Esophagus muscularis mucosa (tissue), 4 donors: ENCODE measurements at regions not wholly inside any gene's neighbourhood (a gene's known extent, or its start where the extent isn't known, plus 50 kb on each side); places are given as distances from the start of the nearest gene placed in this dataset.
"Not testable (repeated sequence)": the region's sequence is repeated elsewhere in the genome, so short reads cannot be mapped to it uniquely, and the experiment has no call there.

Source experiments
- DNase-seq: peaks from one replicate; pipeline ENCODE4 v3.0.0-alpha.2; 2017; ENCODE audit errors: extremely low spot score
- H3K27ac ChIP-seq, 4 donors: fragments of 200-600 bp; sonication (generic); replicated peaks in 1 of 4; 1 replicate in 3 of 4; 2 replicates in 1 of 4; pipeline ENCODE4 v1.5.1; 2016 to 2019; ENCODE audit warnings: mild to moderate bottlenecking in 1 of 4
- H3K27me3 ChIP-seq, 4 donors: fragments of 200-600 bp; sonication (generic); one replicate each; pipeline versions ENCODE4 v1.5.1 to v1.6.0; 2016 to 2019
- H3K36me3 ChIP-seq, 4 donors: fragments of 200-600 bp; sonication (generic); one replicate each; pipeline ENCODE4 v1.5.1; 2016 to 2019
- H3K4me1 ChIP-seq, 4 donors: fragments of 200-600 bp; sonication (generic); one replicate each; pipeline ENCODE4 v1.5.1; 2016 to 2019
- H3K4me3 ChIP-seq, 4 donors: fragments of 200-600 bp; sonication (generic); 1 replicate in 2 of 4; 2 replicates in 2 of 4; pipeline ENCODE4 v1.5.1; 2016 to 2019; ENCODE audit warnings: mild to moderate bottlenecking in 4 of 4, moderate library complexity in 1 of 4
- H3K9me3 ChIP-seq, 4 donors: fragments of 200-600 bp; sonication (generic); 1 replicate in 3 of 4; 2 replicates in 1 of 4; pipeline ENCODE4 v1.5.1; 2016 to 2019
- EP300 ChIP-seq: sonication (generic); formaldehyde crosslinking; IDR thresholded peaks from one replicate; pipeline ENCODE4 v1.6.1; 2017; ENCODE audit warnings: antibody characterized with exemption
- POLR2A ChIP-seq: fragments of 450-650 bp; IDR thresholded peaks from one replicate; pipeline ENCODE4 v1.6.1; 2017; ENCODE audit warnings: antibody characterized with exemption, moderate library complexity, mild to moderate bottlenecking, low read depth
- POLR2AphosphoS5 ChIP-seq, 2 donors: sonication (generic); formaldehyde crosslinking; IDR thresholded peaks; one replicate each; pipeline ENCODE4 v1.6.1; 2017; ENCODE audit warnings: antibody characterized with exemption in 2 of 2
- WGBS: methylation state at CpG from one replicate; pipeline ENCODE4 v1.1.5; 2018; 5-methylcytosine and 5-hydroxymethylcytosine counted together
- intact Hi-C: fragments of 100-400 bp; cut with DNase I; formaldehyde crosslinking; loops from one replicate; pipeline ENCODE4 v1.15.1; 2023
- TF ChIP-seq, protein P1 (sequence below), 3 experiments: fragments of 200-600 bp in 2 of 3; fragments of 450-650 bp in 1 of 3; sonication (generic) in 2 of 3; IDR thresholded peaks; one replicate each; pipeline ENCODE4 v1.5.1; 2017 to 2019; ENCODE audit warnings: antibody characterized with exemption in 3 of 3, mild to moderate bottlenecking in 2 of 3, moderate library complexity in 1 of 3

- Histone ChIP-seq H3K27ac (no peak overlapping the region), H3K36me3 (no peaks in the 10 kb centered on the region), H3K4me1 (no peaks in the 10 kb centered on the region), H3K9me3 (peaks cover 0 to 11% (median 8%) of the 10 kb centered on the region in 4 donors), H3K27me3 (no peaks in the 10 kb centered on the region), H3K4me3 (no peak overlapping the region)
- 78% methylated on average over 2 of the region's 2 CpGs for WGBS
- TF ChIP-seq, protein P1, sequence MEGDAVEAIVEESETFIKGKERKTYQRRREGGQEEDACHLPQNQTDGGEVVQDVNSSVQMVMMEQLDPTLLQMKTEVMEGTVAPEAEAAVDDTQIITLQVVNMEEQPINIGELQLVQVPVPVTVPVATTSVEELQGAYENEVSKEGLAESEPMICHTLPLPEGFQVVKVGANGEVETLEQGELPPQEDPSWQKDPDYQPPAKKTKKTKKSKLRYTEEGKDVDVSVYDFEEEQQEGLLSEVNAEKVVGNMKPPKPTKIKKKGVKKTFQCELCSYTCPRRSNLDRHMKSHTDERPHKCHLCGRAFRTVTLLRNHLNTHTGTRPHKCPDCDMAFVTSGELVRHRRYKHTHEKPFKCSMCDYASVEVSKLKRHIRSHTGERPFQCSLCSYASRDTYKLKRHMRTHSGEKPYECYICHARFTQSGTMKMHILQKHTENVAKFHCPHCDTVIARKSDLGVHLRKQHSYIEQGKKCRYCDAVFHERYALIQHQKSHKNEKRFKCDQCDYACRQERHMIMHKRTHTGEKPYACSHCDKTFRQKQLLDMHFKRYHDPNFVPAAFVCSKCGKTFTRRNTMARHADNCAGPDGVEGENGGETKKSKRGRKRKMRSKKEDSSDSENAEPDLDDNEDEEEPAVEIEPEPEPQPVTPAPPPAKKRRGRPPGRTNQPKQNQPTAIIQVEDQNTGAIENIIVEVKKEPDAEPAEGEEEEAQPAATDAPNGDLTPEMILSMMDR (IDR thresholded peaks at IDR 0.05): no peak
- TF ChIP-seq EP300 (no peak), POLR2AphosphoS5 (IDR thresholded peaks at IDR 0.05) (no peak), POLR2A (no peak)
- intact Hi-C loops: no loop called here
- DNase-seq: no peak
Measured at GRCh38 chr2:48088994-48089393, 182.7 kb upstream of the FBXO11 start.

DNA sequence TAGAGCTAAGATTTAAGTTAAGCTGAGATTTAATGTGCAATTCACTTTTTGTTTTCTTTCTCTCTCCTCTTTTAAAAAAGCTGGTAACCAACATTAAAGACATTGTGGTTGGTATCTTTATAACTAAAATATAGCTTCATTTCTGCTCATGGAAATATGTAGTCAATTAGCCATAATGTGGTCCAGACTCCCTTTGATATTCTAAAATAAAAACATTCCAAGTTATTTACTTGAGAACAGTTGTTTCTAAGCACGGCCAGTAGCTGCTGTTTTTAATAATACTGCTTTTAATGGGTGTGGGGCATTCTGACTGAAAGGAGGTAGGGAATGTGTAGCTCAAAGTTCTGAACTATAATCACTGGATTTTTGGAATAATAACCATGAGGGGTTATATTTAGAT, 183.3 kb upstream of the FBXO11 start:
- no peak overlapping the region for H3K4me3 ChIP-seq
- no peak for DNase-seq
- H3K27me3 ChIP-seq: no peaks in the 10 kb centered on the region
- intact Hi-C loops: no loop called here
- H3K36me3 ChIP-seq: no peaks in the 10 kb centered on the region
- WGBS: 71% methylated on average over 1 of the region's 1 CpG
- H3K4me1 ChIP-seq: no peaks in the 10 kb centered on the region
- no peak for TF ChIP-seq POLR2AphosphoS5 (IDR thresholded peaks at IDR 0.05)
- TF ChIP-seq, protein P1 (IDR thresholded peaks at IDR 0.05): no peak
- TF ChIP-seq POLR2A: no peak
- TF ChIP-seq EP300: no peak
- peaks cover 0 to 11% (median 8%) of the 10 kb centered on the region in 4 donors for H3K9me3 ChIP-seq
- no peak overlapping the region for H3K27ac ChIP-seq

DNA sequence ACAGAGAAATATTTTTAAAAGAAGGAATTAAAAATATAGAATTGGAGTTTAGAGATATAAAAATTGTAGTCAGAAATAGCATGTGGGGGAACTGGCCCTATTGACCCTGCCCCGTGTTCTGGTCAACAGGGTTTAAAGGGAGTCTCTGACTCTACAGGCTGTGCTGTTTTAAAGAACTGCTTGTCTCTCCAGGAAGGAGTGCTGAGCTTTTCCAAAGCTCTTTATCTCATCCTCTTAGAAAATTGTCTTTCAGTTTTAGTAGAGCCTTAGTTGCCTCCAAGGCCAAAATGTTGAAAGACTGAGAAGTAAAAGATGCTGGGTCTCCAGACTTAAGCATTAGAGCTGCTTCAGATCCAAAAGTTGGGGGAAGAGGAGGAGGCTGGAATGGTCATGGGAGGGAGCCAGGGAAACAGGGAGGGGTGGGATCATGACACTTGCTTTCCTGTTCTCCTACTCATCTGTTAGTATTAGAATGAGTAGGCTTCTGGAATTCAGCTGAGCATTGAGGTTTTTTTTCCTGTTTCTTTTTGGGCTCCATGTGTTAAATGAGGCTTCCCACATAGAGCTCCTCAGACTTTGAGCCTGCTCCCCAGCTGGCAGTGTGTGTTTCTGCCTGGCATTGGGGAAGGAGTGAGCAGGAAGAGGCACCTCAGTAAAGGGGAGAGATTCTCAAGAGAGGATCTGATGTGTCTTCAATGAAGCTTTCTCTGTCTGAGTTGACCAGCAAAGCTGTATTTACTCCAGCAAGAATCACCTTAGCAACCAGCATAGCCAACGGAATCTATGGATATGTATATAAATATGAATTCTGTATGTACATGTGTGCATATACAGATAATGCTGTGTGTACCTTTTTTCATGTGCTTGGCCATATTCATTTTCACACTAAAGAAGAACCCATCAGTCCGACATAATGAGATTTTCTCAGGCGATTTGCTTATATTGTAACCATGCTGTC, 186.8 kb upstream of the FBXO11 start:
- no peak overlapping the region for H3K4me3 ChIP-seq
- no peaks in the 10 kb centered on the region for H3K27me3 ChIP-seq
- intact Hi-C loops: no loop called here
- WGBS: 84% methylated on average over 4 of the region's 4 CpGs
- TF ChIP-seq EP300 (no peak), POLR2A (no peak), POLR2AphosphoS5 (IDR thresholded peaks at IDR 0.05) (no peak)
- TF ChIP-seq, protein P1 (IDR thresholded peaks at IDR 0.05): no peak
- peak overlapping the region in 1 of 4 donors; percentile 16 for H3K27ac ChIP-seq
- H3K4me1 ChIP-seq: no peaks in the 10 kb centered on the region
- H3K36me3 ChIP-seq: no peaks in the 10 kb centered on the region
- peaks cover 0 to 11% (median 8%) of the 10 kb centered on the region in 4 donors for H3K9me3 ChIP-seq
- DNase-seq: peak; percentile 75

- DNase-seq, H3K36me3 ChIP-seq, H3K9me3 ChIP-seq, intact Hi-C loops, H3K4me1 ChIP-seq, H3K27ac ChIP-seq, H3K27me3 ChIP-seq, H3K4me3 ChIP-seq: not testable (repeated sequence)
- 69% methylated on average over 1 of the region's 1 CpG for WGBS
Measured at GRCh38 chr2:48096765-48097164, 190.5 kb upstream of the FBXO11 start.

- intact Hi-C loops: no loop called here
- 84% methylated on average over 1 of the region's 1 CpG for WGBS
- H3K27me3 ChIP-seq: no peaks in the 10 kb centered on the region
Measured at GRCh38 chr2:48098539-48098938, 192.2 kb upstream of the FBXO11 start.

More at GRCh38 chr2:48098539-48098938, 192.2 kb upstream of the FBXO11 start:
- Histone ChIP-seq H3K4me3 (no peak overlapping the region), H3K36me3 (no peaks in the 10 kb centered on the region), H3K4me1 (no peaks in the 10 kb centered on the region), H3K9me3 (peaks cover 0 to 7% (median 0%) of the 10 kb centered on the region in 4 donors), H3K27ac (no peak overlapping the region)
- TF ChIP-seq POLR2AphosphoS5 (IDR thresholded peaks at IDR 0.05) (no peak), EP300 (no peak), POLR2A (no peak)
- TF ChIP-seq, protein P1 (IDR thresholded peaks at IDR 0.05): no peak
- DNase-seq: no peak
